Bronchial epithelial cell (primary cell): ENCODE measurements at regions not wholly inside any gene's neighbourhood (a gene's known extent, or its start where the extent isn't known, plus 50 kb on each side); places are given as distances from the start of the nearest gene placed in this dataset.

ENCODE experiments used
- DNase-seq: peaks from one replicate; pipeline ENCODE4 v3.0.0-alpha.2; 2010; ENCODE audit warnings: low read depth
- FAIRE-seq: peaks from 2 replicates; lab custom pipeline; 2011; peaks lifted over from hg19 to GRCh38; lab: Jason Lieb, UNC
- H3K27me3 ChIP-seq: 2 replicates; pipeline ENCODE4 v1.5.1; 2011; ENCODE audit warnings: low read length; ENCODE audit not compliant: control insufficient read depth, insufficient read depth
- H3K36me3 ChIP-seq: 2 replicates; pipeline ENCODE4 v1.5.1; 2011; ENCODE audit warnings: low read length; ENCODE audit not compliant: control insufficient read depth, insufficient read depth
- H3K4me3 ChIP-seq: 2 replicates; pipeline ENCODE4 v1.5.1; 2011; ENCODE audit warnings: mild to moderate bottlenecking, low read depth, low read length, control low read depth
- CTCF ChIP-seq: IDR thresholded peaks from 2 replicates; pipeline ENCODE4 v1.5.1; 2011; ENCODE audit warnings: mild to moderate bottlenecking, moderate library complexity, low read length, control low read depth, inconsistent platforms; ENCODE audit not compliant: insufficient read depth, severe bottlenecking

- TF ChIP-seq CTCF = no peak
- no peak overlapping the region for H3K4me3 ChIP-seq
- FAIRE-seq (no peak), DNase-seq (no peak)
- H3K36me3 ChIP-seq = no peaks in the 10 kb centered on the region
- H3K27me3 ChIP-seq = peaks cover 5% of the 10 kb centered on the region
Observed at GRCh38 chr2:71895320-71896161, 252.1 kb downstream of the CYP26B1 start.

- Histone ChIP-seq H3K36me3 (no peaks in the 10 kb centered on the region), H3K27me3 (peaks cover 5% of the 10 kb centered on the region), H3K4me3 (no peak overlapping the region)
- no peak for TF ChIP-seq CTCF
- FAIRE-seq (no peak), DNase-seq (no peak)
Observed at GRCh38 chr2:71894261-71894660, 253.4 kb downstream of the CYP26B1 start.

GRCh38 chr2:71893646-71894045 is 254.0 kb downstream of the CYP26B1 start:
- H3K4me3 ChIP-seq = no peak overlapping the region
- TF ChIP-seq CTCF = no peak
- H3K36me3 ChIP-seq = no peaks in the 10 kb centered on the region
- DNase-seq = no peak
- FAIRE-seq = no peak
- H3K27me3 ChIP-seq = peaks cover 3% of the 10 kb centered on the region

GRCh38 chr2:71892896-71893295 is 254.8 kb downstream of the CYP26B1 start:
- no peak for DNase-seq
- Histone ChIP-seq H3K27me3 (peaks cover 2% of the 10 kb centered on the region), H3K36me3 (no peaks in the 10 kb centered on the region), H3K4me3 (no peak overlapping the region)
- no peak for FAIRE-seq
- no peak for TF ChIP-seq CTCF

- no peak for TF ChIP-seq CTCF
- H3K27me3 ChIP-seq = peaks cover 2% of the 10 kb centered on the region
- no peak overlapping the region for H3K4me3 ChIP-seq
- no peak for FAIRE-seq
- H3K36me3 ChIP-seq = no peaks in the 10 kb centered on the region
- DNase-seq = no peak
Observed at GRCh38 chr2:71892423-71892730, 255.3 kb downstream of the CYP26B1 start.
